Body of pancreas (tissue), 4 donors: ENCODE measurements at regions not wholly inside any gene's neighbourhood (a gene's known extent, or its start where the extent isn't known, plus 50 kb on each side); places are given as distances from the start of the nearest gene placed in this dataset.

Experiments
- ATAC-seq: fragments of 150-250 bp; one replicate; pipeline ENCODE4 v1.9.1; 2016
- DNase-seq, 4 donors: peaks; one replicate each; pipeline ENCODE4 v3.0.0-alpha.2; 2019
- H3K27ac ChIP-seq, 4 donors: fragments of 200-600 bp; sonication (generic); 1 replicate in 3 of 4; 2 replicates in 1 of 4; pipeline versions ENCODE4 v1.5.1 to v1.6.1; 2016 to 2019; ENCODE audit warnings: mild to moderate bottlenecking in 1 of 4, mixed read lengths in 1 of 4, moderate library complexity in 1 of 4
- H3K27me3 ChIP-seq, 2 donors: fragments of 200-600 bp; sonication (generic); one replicate each; pipeline ENCODE4 v1.6.0; 2016; ENCODE audit warnings: mild to moderate bottlenecking in 1 of 2
- H3K36me3 ChIP-seq, 2 donors: fragments of 200-600 bp; sonication (generic); replicated peaks in 1 of 2; 2 replicates each; pipeline ENCODE4 v1.5.1; 2016; ENCODE audit warnings: low read depth in 2 of 2; ENCODE audit not compliant: insufficient read depth in 1 of 2
- H3K4me1 ChIP-seq: fragments of 200-600 bp; sonication (generic); one replicate; pipeline ENCODE4 v1.6.0; 2016
- H3K4me3 ChIP-seq, 2 donors: fragments of 200-600 bp; sonication (generic); 1 replicate in 1 of 2; 2 replicates in 1 of 2; pipeline ENCODE4 v1.5.1; 2016 to 2019
- H3K9me3 ChIP-seq, 3 donors: fragments of 200-600 bp; sonication (generic); 1 replicate in 2 of 3; 2 replicates in 1 of 3; pipeline ENCODE4 v1.5.1; 2016
- POLR2A ChIP-seq, 3 donors: fragments of 450-650 bp; IDR thresholded peaks; one replicate each; pipeline ENCODE4 v1.6.1; 2016; ENCODE audit warnings: antibody characterized with exemption in 3 of 3, mild to moderate bottlenecking in 2 of 3
- WGBS, 2 donors: methylation state at CpG; one replicate each; pipeline ENCODE4 v1.1.5; 2017; 5-methylcytosine and 5-hydroxymethylcytosine counted together
- intact Hi-C: fragments of 100-400 bp; cut with DNase I; formaldehyde crosslinking; loops from one replicate; pipeline ENCODE4 v1.15.1; 2023
- TF ChIP-seq, protein P1 (sequence below), 7 experiments: fragments of 450-650 bp in 4 of 7; fragments of 200-600 bp in 3 of 7; sonication (generic) in 3 of 7; IDR thresholded peaks; one replicate each; pipeline ENCODE4 v1.5.1; 2016 to 2019; ENCODE audit warnings: antibody characterized with exemption in 7 of 7

DNA sequence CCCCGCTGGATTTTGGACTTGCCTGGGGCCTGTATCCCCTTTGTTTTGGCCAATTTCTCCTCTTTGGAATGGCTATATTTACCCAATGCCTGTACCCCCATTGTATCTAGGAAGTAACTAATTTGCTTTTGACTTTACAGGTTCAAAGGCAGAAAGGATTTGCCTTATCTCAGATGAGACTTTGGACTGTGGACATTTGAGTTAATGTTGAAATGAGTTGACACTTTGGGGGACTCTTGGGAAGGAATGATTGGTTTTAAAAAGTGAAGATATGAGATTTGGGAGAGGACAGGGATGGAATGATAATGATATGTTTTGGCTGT is 1220.3 kb upstream of the CITED2 start:
- DNase-seq (no peak), ATAC-seq (no peak)
- TF ChIP-seq, protein P1, sequence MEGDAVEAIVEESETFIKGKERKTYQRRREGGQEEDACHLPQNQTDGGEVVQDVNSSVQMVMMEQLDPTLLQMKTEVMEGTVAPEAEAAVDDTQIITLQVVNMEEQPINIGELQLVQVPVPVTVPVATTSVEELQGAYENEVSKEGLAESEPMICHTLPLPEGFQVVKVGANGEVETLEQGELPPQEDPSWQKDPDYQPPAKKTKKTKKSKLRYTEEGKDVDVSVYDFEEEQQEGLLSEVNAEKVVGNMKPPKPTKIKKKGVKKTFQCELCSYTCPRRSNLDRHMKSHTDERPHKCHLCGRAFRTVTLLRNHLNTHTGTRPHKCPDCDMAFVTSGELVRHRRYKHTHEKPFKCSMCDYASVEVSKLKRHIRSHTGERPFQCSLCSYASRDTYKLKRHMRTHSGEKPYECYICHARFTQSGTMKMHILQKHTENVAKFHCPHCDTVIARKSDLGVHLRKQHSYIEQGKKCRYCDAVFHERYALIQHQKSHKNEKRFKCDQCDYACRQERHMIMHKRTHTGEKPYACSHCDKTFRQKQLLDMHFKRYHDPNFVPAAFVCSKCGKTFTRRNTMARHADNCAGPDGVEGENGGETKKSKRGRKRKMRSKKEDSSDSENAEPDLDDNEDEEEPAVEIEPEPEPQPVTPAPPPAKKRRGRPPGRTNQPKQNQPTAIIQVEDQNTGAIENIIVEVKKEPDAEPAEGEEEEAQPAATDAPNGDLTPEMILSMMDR (IDR thresholded peaks at IDR 0.05): no peak
- no peak for TF ChIP-seq POLR2A (IDR thresholded peaks at IDR 0.05)
- no peaks in the 10 kb centered on the region for H3K4me1 ChIP-seq
- H3K9me3 ChIP-seq: peaks cover 0 to 6% (median 0%) of the 10 kb centered on the region in 3 donors
- intact Hi-C loops: no loop called here
- no peaks in the 10 kb centered on the region for H3K36me3 ChIP-seq
- no peaks in the 10 kb centered on the region for H3K27me3 ChIP-seq
- H3K27ac ChIP-seq: no peak overlapping the region
- 63 to 87% methylated on average over 1 of the region's 1 CpG for WGBS, 2 donors
- H3K4me3 ChIP-seq: no peak overlapping the region

DNA sequence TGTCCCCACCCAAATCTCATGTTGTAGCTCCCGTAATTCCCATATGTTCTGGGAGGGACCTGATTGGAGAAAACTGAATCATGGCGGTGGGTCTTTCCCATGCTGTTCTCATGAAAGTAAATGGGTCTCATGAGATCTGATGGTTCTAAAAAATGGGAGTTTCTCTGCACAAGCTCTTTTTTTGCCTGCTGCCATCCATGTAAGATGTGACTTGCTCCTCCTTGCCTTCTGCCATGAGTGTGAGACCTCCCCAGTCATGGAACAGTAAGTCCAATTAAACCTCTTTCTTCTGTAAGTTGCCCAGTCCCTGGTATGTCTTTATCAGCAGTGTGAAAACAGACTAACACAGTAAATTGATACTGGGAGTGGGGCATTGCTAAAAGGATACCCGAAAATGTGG is 1218.4 kb upstream of the CITED2 start:
- no peaks in the 10 kb centered on the region for H3K27me3 ChIP-seq
- H3K4me1 ChIP-seq: no peaks in the 10 kb centered on the region
- no peaks in the 10 kb centered on the region for H3K36me3 ChIP-seq
- no peak overlapping the region for H3K4me3 ChIP-seq
- H3K27ac ChIP-seq: no peak overlapping the region
- TF ChIP-seq POLR2A (IDR thresholded peaks at IDR 0.05): no peak
- H3K9me3 ChIP-seq: peaks cover 0 to 6% (median 0%) of the 10 kb centered on the region in 3 donors
- DNase-seq (no peak), ATAC-seq (no peak)
- intact Hi-C loops: no loop called here
- 79 to 88% methylated on average over 3 of the region's 3 CpGs for WGBS, 2 donors

DNA sequence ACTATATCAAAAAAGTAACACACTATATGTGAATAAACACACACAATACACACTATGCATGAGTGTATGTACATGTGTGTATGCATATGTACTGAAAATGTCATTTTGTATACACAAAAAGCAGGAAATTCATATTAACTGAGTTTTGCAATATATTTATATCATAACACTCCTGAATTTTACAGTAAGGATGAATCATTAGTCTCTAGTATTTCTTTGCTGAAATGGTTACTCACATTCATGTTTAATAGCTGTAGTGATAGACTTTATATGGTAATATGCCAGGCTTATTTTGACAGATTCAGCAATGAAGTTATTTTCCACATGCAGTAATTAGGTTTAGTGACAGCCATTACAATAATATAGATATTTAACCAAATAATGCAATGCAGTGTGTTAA is 1216.2 kb upstream of the CITED2 start:
- intact Hi-C loops: no loop called here
- peaks cover 0 to 6% (median 0%) of the 10 kb centered on the region in 3 donors for H3K9me3 ChIP-seq
- TF ChIP-seq POLR2A (IDR thresholded peaks at IDR 0.05): no peak
- TF ChIP-seq, protein P1 (IDR thresholded peaks at IDR 0.05): no peak
- no peak overlapping the region for H3K27ac ChIP-seq
- ATAC-seq (no peak), DNase-seq (no peak)
- no peak overlapping the region for H3K4me3 ChIP-seq
- no peaks in the 10 kb centered on the region for H3K27me3 ChIP-seq
- H3K36me3 ChIP-seq: no peaks in the 10 kb centered on the region
- no peaks in the 10 kb centered on the region for H3K4me1 ChIP-seq

DNA sequence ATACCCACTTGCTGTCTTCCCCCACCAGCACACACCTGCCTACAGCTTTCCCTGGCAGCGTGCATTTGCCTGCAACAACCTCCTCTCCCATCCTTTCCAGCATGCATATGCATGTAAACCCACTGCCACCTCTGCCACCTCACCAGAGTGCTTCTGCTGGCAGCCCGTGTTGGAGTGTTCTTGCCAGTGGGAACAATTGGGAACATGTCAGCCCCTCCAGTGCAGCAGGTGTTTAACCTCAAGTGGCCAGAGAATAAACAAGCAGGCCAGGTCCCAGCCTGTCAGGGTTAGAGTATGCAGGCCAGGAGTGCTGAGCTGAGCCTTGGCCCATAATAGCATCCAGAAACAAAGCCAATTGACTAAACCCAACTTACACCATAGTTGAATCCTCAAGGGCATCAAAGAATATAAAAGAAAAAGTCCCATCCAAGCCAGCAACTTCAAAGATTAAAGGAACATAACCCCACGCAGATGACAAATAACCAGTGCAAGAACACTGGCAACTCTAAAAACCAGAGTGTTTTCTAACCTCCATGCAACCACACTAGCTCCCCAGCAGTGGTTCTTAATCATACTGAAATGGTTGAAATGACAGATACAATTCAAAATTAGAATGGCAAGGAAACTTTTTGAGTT is 1212.1 kb upstream of the CITED2 start:
- no peaks in the 10 kb centered on the region for H3K4me1 ChIP-seq
- DNase-seq (no peak), ATAC-seq (no peak)
- TF ChIP-seq POLR2A (IDR thresholded peaks at IDR 0.05): no peak
- TF ChIP-seq, protein P1 (IDR thresholded peaks at IDR 0.05): no peak
- H3K36me3 ChIP-seq: no peaks in the 10 kb centered on the region
- H3K27ac ChIP-seq: no peak overlapping the region
- H3K9me3 ChIP-seq: no peaks in the 10 kb centered on the region
- intact Hi-C loops: no loop called here
- H3K4me3 ChIP-seq: no peak overlapping the region
- WGBS, 2 donors: 67 to 70% methylated on average over 3 of the region's 3 CpGs
- no peaks in the 10 kb centered on the region for H3K27me3 ChIP-seq

DNA sequence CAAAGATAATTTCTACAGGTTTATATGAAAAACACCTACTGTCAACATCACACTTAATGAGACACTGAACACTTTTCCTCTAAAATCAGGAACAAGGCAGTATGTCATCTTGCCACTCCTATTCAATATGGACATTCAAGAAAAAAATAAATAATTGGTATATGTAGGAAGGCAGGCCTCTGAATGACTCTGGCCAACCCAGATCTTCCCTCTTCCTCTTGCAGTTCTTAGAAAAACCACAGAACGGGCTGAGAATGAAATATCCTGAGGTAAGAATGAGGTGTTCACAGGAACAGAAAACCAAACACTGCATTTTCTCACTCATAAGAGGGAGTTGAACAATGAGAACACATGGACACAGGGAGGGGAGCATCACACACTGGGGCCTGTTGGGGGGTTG is 1207.2 kb upstream of the CITED2 start:
- Histone ChIP-seq H3K36me3 (no peaks in the 10 kb centered on the region), H3K4me3 (no peak overlapping the region), H3K9me3 (no peaks in the 10 kb centered on the region), H3K27ac (no peak overlapping the region), H3K27me3 (no peaks in the 10 kb centered on the region), H3K4me1 (no peaks in the 10 kb centered on the region)
- WGBS, 2 donors: 58 to 86% methylated on average over 1 of the region's 1 CpG
- ATAC-seq (no peak), DNase-seq (no peak)
- TF ChIP-seq POLR2A (IDR thresholded peaks at IDR 0.05): no peak
- TF ChIP-seq, protein P1 (IDR thresholded peaks at IDR 0.05): no peak
- intact Hi-C loops: no loop called here
